Esophagus muscularis mucosa (tissue), 3 donors: ENCODE measurements at regions not wholly inside any gene's neighbourhood (a gene's known extent, or its start where the extent isn't known, plus 50 kb on each side); places are given as distances from the start of the nearest gene placed in this dataset.

Experiments
- CTCF ChIP-seq, 3 experiments: fragments of 200-600 bp in 2 of 3; fragments of 450-650 bp in 1 of 3; sonication (generic) in 2 of 3; IDR thresholded peaks; one replicate each; pipeline ENCODE4 v1.5.1; 2017 to 2019; ENCODE audit warnings: antibody characterized with exemption in 3 of 3, mild to moderate bottlenecking in 2 of 3, moderate library complexity in 1 of 3
- POLR2A ChIP-seq: fragments of 450-650 bp; IDR thresholded peaks from one replicate; pipeline ENCODE4 v1.6.1; 2017; ENCODE audit warnings: antibody characterized with exemption, moderate library complexity, mild to moderate bottlenecking, low read depth

- no peak for TF ChIP-seq CTCF (IDR thresholded peaks at IDR 0.05)
- no peak for TF ChIP-seq POLR2A
Measured at GRCh38 chr3:88725440-88726165, 381.8 kb upstream of the EPHA3 start.
